ENCODE measurements at regions not wholly inside any gene's neighbourhood (a gene's known extent, or its start where the extent isn't known, plus 50 kb on each side); places are given as distances from the start of the nearest gene placed in this dataset.

DNA sequence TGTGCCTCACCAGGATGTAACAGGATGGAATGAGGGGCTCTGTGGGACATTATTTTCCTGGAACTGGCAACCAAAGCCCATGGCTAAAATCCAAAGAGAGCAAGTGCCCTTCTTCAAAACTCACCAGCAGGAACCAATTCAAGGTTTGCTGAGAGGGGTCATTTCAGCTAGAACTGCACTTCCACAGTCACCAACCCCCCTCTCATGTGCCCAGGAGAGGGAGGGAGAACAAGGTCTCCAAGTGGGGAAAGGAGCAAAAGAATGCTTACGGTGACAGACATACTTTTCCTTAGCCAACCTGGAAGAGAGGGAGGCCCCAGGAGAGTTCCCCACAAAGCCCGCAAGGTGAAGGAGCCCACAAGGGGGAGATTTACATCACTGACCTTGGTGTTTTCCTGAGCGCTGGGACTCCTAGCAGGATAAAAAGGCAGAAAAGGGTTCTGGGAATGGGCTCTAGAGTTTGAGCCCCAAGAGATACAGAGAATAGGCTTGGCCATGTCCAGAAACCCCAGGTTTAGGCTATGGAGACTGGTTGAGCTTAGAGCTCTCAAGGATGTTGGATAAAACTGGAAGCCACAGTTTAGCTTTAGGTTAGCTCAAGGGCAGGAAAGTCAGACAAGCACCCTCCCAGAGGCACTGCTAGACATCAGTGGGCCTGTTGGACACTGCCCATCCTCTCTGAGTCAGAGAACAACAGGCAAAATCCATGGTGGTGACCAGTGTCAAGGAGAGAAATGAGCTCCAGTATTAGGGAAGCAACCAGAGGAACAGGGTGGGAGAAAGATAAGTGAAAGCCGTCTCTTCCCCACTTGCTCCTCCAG lies 63.9 kb upstream of the GHITM start:
- no peaks in the 10 kb centered on the region for H3K9me3 Mint-ChIP-seq
- ATAC-seq = no peak
- no peaks in the 10 kb centered on the region for H3K36me3 Mint-ChIP-seq
- H3K27ac Mint-ChIP-seq = peak overlapping the region in 1 of 2 donors; percentile 65
- no peak for DNase-seq (ENCODE audit: low spot score in 2 of 2)

- Mint-ChIP-seq H3K36me3 (no peaks in the 10 kb centered on the region), H3K9me3 (no peaks in the 10 kb centered on the region), H3K27ac (no peak overlapping the region)
- no peak for DNase-seq (ENCODE audit: low spot score in 2 of 2)
- no peak for ATAC-seq
Measured at GRCh38 chr10:84076047-84076388, 63.3 kb upstream of the GHITM start.

DNA sequence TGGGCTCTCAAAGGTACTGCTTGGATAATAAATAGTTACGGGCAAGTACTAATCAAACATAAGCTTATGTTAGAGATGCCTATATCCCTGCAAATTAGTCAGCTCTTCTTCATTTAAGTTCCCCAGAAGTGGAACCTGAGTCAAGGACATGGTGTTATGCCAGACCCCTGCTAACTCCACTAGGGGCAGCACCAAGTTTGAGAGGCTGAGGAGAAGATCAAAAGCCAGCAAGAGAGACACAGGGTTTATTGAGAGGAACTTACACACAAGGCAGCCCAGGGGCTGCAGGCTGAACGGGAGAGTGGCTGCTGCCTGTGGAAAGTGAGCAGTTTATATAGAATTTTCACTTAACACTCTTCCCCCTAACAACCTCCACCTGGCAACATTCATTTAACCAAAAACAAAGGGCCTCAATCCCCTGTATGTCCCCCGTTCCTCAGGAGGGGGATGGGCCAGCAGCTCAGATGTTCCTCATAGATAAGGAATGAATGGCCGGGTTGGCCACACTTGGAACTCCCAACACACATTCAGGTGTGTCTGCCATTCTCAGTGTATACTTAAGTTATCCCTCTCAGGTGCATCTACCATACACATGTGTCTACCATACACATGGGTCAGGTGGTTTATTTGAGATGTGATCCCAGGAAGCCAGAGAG lies 62.6 kb upstream of the GHITM start:
- DNase-seq (ENCODE audit: low spot score in 2 of 2) = no peak
- ATAC-seq = peak in 1 of 2 donors; percentile 44
- H3K9me3 Mint-ChIP-seq = no peaks in the 10 kb centered on the region

DNA sequence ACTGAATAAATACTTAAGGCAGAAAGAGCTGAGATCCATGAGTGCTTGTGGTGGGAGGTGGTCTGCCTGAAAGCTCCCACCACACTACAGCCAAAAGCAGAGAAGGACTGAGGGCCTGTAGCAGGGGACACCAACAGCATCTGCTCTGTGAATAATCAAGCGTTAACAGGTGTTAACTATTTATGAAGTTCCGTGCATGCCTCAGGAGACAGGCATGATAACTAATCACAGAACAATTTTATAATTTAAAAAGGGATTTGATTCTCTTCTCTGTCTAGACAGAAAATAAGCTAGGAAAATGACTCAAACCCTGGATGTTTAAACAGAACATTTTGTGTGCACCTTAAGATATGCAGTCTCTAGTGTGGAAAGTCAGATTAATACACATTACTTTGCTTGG lies 61.5 kb upstream of the GHITM start:
- no peak for DNase-seq (ENCODE audit: low spot score in 2 of 2)
- no peak for ATAC-seq
- H3K9me3 Mint-ChIP-seq = no peaks in the 10 kb centered on the region
- no peak overlapping the region for H3K27ac Mint-ChIP-seq
- no peaks in the 10 kb centered on the region for H3K36me3 Mint-ChIP-seq

More for the DNA sequence above, 62.6 kb upstream of the GHITM start:
- Mint-ChIP-seq H3K27ac (no peak overlapping the region), H3K36me3 (no peaks in the 10 kb centered on the region)

- Mint-ChIP-seq H3K36me3 (no peaks in the 10 kb centered on the region), H3K9me3 (no peaks in the 10 kb centered on the region), H3K27ac (no peak overlapping the region)
- ATAC-seq (no peak), DNase-seq (ENCODE audit: low spot score in 2 of 2) (no peak)
Measured at GRCh38 chr10:84078771-84079170, 60.5 kb upstream of the GHITM start.

DNA sequence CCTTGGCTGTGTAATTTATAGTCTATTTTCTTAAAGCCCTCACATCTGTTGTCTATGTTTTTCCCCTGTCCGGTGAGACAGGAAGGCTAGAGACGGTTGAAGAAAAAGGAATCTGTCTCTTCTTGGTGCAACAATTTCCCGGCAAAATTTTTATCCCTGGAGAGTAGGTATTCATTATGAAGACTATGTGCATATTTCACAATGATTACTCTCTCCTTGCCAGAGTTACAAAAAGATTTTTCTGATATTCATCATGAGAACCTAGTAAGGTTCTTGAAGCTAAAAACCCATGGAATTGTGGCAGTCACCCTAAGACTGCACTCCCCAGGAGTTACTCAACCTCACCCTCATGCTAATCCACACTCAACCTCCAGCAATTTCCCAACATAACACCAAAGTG lies 55.0 kb upstream of the GHITM start:
- no peaks in the 10 kb centered on the region for H3K9me3 Mint-ChIP-seq
- ATAC-seq (no peak), DNase-seq (ENCODE audit: low spot score in 2 of 2) (no peak)
- H3K36me3 Mint-ChIP-seq = no peaks in the 10 kb centered on the region
- no peak overlapping the region for H3K27ac Mint-ChIP-seq

DNA sequence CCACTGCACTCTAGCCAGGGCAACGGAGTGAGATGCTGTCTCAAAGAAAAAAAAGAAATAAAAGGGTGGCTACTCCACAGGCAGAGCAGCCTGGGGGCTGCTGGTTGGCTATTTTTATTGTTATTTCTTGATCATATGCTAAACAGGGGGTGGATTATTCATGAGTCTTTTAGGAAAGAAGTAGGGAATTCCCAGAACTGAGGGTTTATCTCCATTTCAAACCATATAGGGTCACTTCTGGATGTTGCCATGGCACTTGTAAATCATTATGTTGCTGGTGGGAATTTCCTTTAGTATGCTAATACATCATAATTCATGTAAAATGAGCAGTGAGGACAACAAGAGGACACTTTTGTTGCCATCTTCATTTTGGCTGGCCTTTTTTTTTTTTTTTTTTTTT lies 52.1 kb upstream of the GHITM start:
- no peaks in the 10 kb centered on the region for H3K36me3 Mint-ChIP-seq
- H3K9me3 Mint-ChIP-seq = no peaks in the 10 kb centered on the region
- no peak overlapping the region for H3K27ac Mint-ChIP-seq
- ATAC-seq (no peak), DNase-seq (ENCODE audit: low spot score in 2 of 2) (no peak)

DNA sequence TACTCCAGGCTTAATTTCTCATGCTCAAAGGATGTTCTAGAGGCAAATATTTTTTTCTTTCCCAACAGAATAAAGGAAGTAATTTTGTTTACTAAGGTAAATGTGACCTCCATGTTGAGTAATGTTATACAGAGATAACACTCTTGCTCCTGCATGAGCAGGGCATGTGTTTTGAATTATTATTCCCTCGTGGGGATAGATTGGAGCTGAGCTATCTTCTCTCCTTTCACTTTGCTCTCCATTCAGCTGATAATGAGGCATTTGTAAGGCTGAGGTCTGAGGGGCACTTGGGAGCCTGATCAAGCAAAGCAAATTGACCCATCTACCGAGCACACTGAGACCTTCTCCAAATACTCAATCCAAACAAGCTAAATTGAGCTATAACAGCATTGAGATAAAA lies 50.7 kb upstream of the GHITM start:
- H3K36me3 Mint-ChIP-seq = no peaks in the 10 kb centered on the region
- ATAC-seq = no peak
- no peaks in the 10 kb centered on the region for H3K9me3 Mint-ChIP-seq
- no peak for DNase-seq (ENCODE audit: low spot score in 2 of 2)
- H3K27ac Mint-ChIP-seq = no peak overlapping the region

GRCh38 chr10:84089162-84089561 lies 50.1 kb upstream of the GHITM start:
- Mint-ChIP-seq H3K27ac (no peak overlapping the region), H3K36me3 (no peaks in the 10 kb centered on the region), H3K9me3 (no peaks in the 10 kb centered on the region)
- DNase-seq (ENCODE audit: low spot score in 2 of 2) (no peak), ATAC-seq (no peak)

Measured in activated naive CD4-positive, alpha-beta T cell treated with anti-CD3 and anti-CD28 coated beads, Interleukin-2, amount 50 U/mL, for 72 hours (primary cell).